SU-DHL-6 (cell line): ENCODE measurements at regions not wholly inside any gene's neighbourhood (a gene's known extent, or its start where the extent isn't known, plus 50 kb on each side); places are given as distances from the start of the nearest gene placed in this dataset.

Experiments
- H2AFZ ChIP-seq: fragments of 200-600 bp; sonication (generic); 2 replicates; pipeline ENCODE4 v1.6.1; 2014; ENCODE audit warnings: low read depth, mild to moderate bottlenecking, moderate library complexity, mixed read lengths, antibody characterized with exemption, low read length; ENCODE audit not compliant: severe bottlenecking
- H3F3A ChIP-seq: fragments of 200-600 bp; shearing (Covaris generic); 2 replicates; pipeline ENCODE4 v1.6.0; 2016; ENCODE audit warnings: antibody characterized with exemption, mild to moderate bottlenecking; ENCODE audit not compliant: insufficient read depth
- H3K27ac ChIP-seq: fragments of 200-600 bp; sonication (generic); 2 replicates; pipeline ENCODE4 v1.5.1; 2016; ENCODE audit warnings: low read depth, mild to moderate bottlenecking, low read length, moderate library complexity, mixed read lengths
- H3K27me3 ChIP-seq: fragments of 200-600 bp; sonication (generic), shearing (Covaris generic); 2 replicates; pipeline ENCODE4 v1.6.0; 2014; ENCODE audit warnings: mild to moderate bottlenecking, low read length
- H3K36me3 ChIP-seq: fragments of 200-600 bp; sonication (generic); 2 replicates; pipeline ENCODE4 v1.6.1; 2014; ENCODE audit warnings: mild to moderate bottlenecking, low read length, mixed read lengths
- H3K4me2 ChIP-seq: fragments of 300-600, 200-600 bp; shearing (Covaris generic), sonication (generic); 2 replicates; pipeline ENCODE4 v1.6.0; 2014; ENCODE audit warnings: low read length, low read depth, mild to moderate bottlenecking; ENCODE audit not compliant: poor library complexity, severe bottlenecking
- H3K4me3 ChIP-seq: fragments of 200-600 bp; sonication (generic); 2 replicates; pipeline ENCODE4 v1.5.1; 2014; ENCODE audit warnings: antibody characterized with exemption, low read length, mild to moderate bottlenecking, mixed read lengths; ENCODE audit not compliant: insufficient read depth, poor library complexity, severe bottlenecking
- H3K79me2 ChIP-seq: fragments of 200-600 bp; sonication (generic); 2 replicates; pipeline ENCODE4 v1.6.1; 2014; ENCODE audit warnings: mild to moderate bottlenecking, low read length, moderate library complexity; ENCODE audit not compliant: insufficient read depth
- H3K9ac ChIP-seq: fragments of 200-600 bp; sonication (generic); 2 replicates; pipeline ENCODE4 v1.7.0; 2014; ENCODE audit warnings: mild to moderate bottlenecking, low read length
- H3K9me2 ChIP-seq: fragments of 200-600 bp; sonication (generic); replicated peaks from 2 replicates; pipeline ENCODE4 v1.6.1; 2014; ENCODE audit warnings: low read length; ENCODE audit not compliant: insufficient read depth
- H3K9me3 ChIP-seq: fragments of 200-600 bp; sonication (generic); 2 replicates; pipeline ENCODE4 v1.6.1; 2014; ENCODE audit warnings: low read length, mixed read lengths; ENCODE audit not compliant: insufficient read depth
- H4K20me1 ChIP-seq: fragments of 200-600 bp; sonication (generic); 2 replicates; pipeline ENCODE4 v1.6.1; 2014; ENCODE audit warnings: low read depth, mild to moderate bottlenecking, antibody characterized with exemption, low read length, moderate library complexity, mixed read lengths
- EZH2phosphoT487 ChIP-seq: fragments of 200-600 bp; sonication (generic), shearing (Covaris generic); conservative IDR thresholded peaks from 2 replicates; pipeline ENCODE4 v1.6.1; 2018; ENCODE audit warnings: mild to moderate bottlenecking, antibody characterized with exemption, low read length, moderate library complexity, mixed read lengths
- TF ChIP-seq, protein P1 (sequence below): fragments of 200-600 bp; sonication (generic); IDR thresholded peaks from one replicate; pipeline ENCODE4 v1.5.1; 2017; ENCODE audit warnings: antibody characterized with exemption, mild to moderate bottlenecking, low read length, moderate library complexity; ENCODE audit not compliant: insufficient read depth, poor library complexity, severe bottlenecking

DNA sequence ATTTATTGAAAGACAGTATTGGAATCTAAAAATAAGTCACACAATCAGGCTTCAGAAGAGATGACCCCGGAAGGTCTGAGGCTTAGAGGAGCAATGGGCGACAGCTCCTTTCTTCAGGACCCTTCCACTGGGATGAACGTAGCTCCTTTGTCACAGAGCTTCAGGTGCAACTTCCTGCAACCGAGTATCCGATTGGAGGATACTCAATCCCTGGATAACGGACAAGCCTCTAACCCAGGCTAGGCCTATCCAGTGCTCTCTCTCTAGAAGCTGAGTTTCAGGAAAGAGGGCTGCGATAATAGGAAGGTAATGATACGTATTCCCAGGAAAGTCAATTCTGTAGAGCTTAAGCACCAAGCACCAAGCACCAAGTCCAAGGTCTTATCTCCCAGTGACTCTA is 349.4 kb upstream of the NPSR1 start:
- Histone ChIP-seq H3F3A (no peaks in the 10 kb centered on the region), H3K79me2 (no peaks in the 10 kb centered on the region), H3K36me3 (no peaks in the 10 kb centered on the region), H3K4me3 (no peak overlapping the region), H3K27ac (no peak overlapping the region), H4K20me1 (no peaks in the 10 kb centered on the region), H3K9me3 (0 out of 2 replicates have a peak, but pooled peaks cover 8% of the 10 kb centered on the region), H3K4me2 (no peak overlapping the region), H3K9me2 (no peaks in the 10 kb centered on the region), H3K27me3 (no peaks in the 10 kb centered on the region), H3K9ac (no peak overlapping the region), H2AFZ (no peak overlapping the region)
- TF ChIP-seq EZH2phosphoT487: no peak
- TF ChIP-seq, protein P1, sequence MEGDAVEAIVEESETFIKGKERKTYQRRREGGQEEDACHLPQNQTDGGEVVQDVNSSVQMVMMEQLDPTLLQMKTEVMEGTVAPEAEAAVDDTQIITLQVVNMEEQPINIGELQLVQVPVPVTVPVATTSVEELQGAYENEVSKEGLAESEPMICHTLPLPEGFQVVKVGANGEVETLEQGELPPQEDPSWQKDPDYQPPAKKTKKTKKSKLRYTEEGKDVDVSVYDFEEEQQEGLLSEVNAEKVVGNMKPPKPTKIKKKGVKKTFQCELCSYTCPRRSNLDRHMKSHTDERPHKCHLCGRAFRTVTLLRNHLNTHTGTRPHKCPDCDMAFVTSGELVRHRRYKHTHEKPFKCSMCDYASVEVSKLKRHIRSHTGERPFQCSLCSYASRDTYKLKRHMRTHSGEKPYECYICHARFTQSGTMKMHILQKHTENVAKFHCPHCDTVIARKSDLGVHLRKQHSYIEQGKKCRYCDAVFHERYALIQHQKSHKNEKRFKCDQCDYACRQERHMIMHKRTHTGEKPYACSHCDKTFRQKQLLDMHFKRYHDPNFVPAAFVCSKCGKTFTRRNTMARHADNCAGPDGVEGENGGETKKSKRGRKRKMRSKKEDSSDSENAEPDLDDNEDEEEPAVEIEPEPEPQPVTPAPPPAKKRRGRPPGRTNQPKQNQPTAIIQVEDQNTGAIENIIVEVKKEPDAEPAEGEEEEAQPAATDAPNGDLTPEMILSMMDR: no peak

GRCh38 chr7:34309116-34309515 is 348.9 kb upstream of the NPSR1 start:
- Histone ChIP-seq H3F3A (no peaks in the 10 kb centered on the region), H4K20me1 (no peaks in the 10 kb centered on the region), H3K79me2 (no peaks in the 10 kb centered on the region), H3K9ac (no peak overlapping the region), H3K4me3 (no peak overlapping the region), H2AFZ (no peak overlapping the region), H3K27me3 (no peaks in the 10 kb centered on the region), H3K9me3 (0 out of 2 replicates have a peak, but pooled peaks cover 8% of the 10 kb centered on the region), H3K36me3 (no peaks in the 10 kb centered on the region), H3K9me2 (no peaks in the 10 kb centered on the region), H3K4me2 (no peak overlapping the region), H3K27ac (no peak overlapping the region)
- no peak for TF ChIP-seq EZH2phosphoT487
- TF ChIP-seq, protein P1: no peak

- TF ChIP-seq, protein P1: no peak
- TF ChIP-seq EZH2phosphoT487: no peak
- no peaks in the 10 kb centered on the region for H3K9me2 ChIP-seq
Measured at GRCh38 chr7:34309584-34309983, 348.4 kb upstream of the NPSR1 start.

More at GRCh38 chr7:34309584-34309983, 348.4 kb upstream of the NPSR1 start:
- H3K79me2 ChIP-seq: no peaks in the 10 kb centered on the region
- H3K9me3 ChIP-seq: 0 out of 2 replicates have a peak, but pooled peaks cover 8% of the 10 kb centered on the region
- H3K9ac ChIP-seq: no peak overlapping the region
- no peaks in the 10 kb centered on the region for H4K20me1 ChIP-seq
- H3K36me3 ChIP-seq: no peaks in the 10 kb centered on the region
- H3K27ac ChIP-seq: no peak overlapping the region
- no peak overlapping the region for H2AFZ ChIP-seq
- H3K4me2 ChIP-seq: no peak overlapping the region
- no peaks in the 10 kb centered on the region for H3K27me3 ChIP-seq
- H3K4me3 ChIP-seq: no peak overlapping the region
- no peaks in the 10 kb centered on the region for H3F3A ChIP-seq
